ENCODE measurements at regions not wholly inside any gene's neighbourhood (a gene's known extent, or its start where the extent isn't known, plus 50 kb on each side); places are given as distances from the start of the nearest gene placed in this dataset.

DNA sequence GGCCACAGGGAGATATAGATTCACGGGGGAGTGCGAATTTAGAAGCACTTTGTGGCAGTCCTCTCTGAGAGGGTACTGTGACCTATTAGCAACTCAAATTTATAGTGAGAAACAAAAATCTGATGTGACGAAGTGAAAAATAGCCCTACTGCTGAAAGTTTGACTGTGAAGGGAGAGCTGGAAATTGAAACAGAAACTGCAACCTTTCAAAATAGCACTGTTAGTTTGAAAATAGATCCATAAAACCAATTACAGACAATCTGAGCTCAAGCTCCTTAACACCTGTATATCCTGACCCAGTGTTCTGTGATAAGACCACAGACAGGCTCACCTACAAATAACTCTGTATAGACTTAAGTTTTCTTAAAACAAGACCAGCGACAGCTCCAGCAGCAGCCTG, 420.1 kb downstream of the IRX1 start:
- POLR2A ChIA-PET: no interaction called here

DNA sequence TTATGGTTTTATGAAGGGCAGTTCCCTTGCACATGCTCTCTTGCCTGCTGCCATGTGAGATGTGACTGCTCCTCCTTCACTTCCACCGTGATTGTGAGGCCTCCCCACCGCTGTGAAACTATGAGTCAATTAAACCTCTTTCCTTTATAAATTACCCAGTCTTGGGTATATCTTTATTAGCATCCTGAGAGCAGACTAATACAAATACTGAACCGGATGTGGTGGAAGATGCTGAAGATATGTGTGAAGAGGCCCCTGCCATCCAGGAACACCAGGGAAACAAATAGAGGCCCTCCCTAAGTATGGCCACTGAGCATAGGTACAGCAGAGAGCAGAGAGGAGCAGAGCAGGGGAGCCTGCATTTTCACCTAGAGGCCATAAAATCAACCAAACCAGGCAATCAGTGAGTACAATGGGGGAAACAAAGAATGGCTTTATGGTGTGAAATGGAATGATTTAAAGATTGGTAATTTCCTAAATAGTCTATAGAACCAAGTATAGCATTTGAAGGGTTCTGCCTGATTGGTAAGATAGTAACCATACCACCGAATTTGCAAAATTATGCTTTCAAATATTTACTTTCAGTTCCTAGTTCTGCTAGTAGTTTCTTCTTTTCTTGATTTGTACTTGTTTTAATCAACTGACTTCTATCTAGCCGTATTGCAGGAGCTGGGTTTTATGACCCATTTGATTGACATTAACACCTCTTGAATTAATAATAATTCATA, 421.6 kb downstream of the IRX1 start:
- no peak for TF ChIP-seq CTCF (conservative IDR thresholded peaks at IDR 0.05; ENCODE audit: low read length)
- no peak for TF ChIP-seq EZH2phosphoT487 (IDR thresholded peaks at IDR 0.05; ENCODE audit: borderline replicate concordance, low read depth, low read length)
- DNase-seq (ENCODE audit: low spot score): no peak
- H3K9me2 ChIP-seq (ENCODE audit: insufficient read depth, low read length): no peaks in the 10 kb centered on the region
- H2AFZ ChIP-seq (ENCODE audit: low read length): no peak overlapping the region
- H3K4me2 ChIP-seq (ENCODE audit: low read length): no peak overlapping the region
- no TSS peak for BruUV-seq (replicated peaks)
- intact Hi-C loops (cut with micrococcal nuclease; ENCODE audit: unreplicated experiment): no loop called here
- H4K20me1 ChIP-seq (ENCODE audit: insufficient read depth, low read length): no peaks in the 10 kb centered on the region
- POLR2A ChIA-PET: interaction anchor here (0.6 kb wide), 1 partner anchor 23 kb away, joined by 3 read pairs; no protein-coding TSS in a partner anchor
- no peaks in the 10 kb centered on the region for H3K4me1 ChIP-seq (ENCODE audit: insufficient read depth, low read length, poor library complexity, severe bottlenecking)
- no peaks in the 10 kb centered on the region for H3K79me2 ChIP-seq (ENCODE audit: insufficient read depth, low read depth, low read length)
- CTCF ChIA-PET (ENCODE audit: unreplicated experiment): no interaction called here
- H3K36me3 ChIP-seq (ENCODE audit: insufficient read depth, low read length): no peaks in the 10 kb centered on the region
- no peak overlapping the region for H3K4me3 ChIP-seq (ENCODE audit: low read depth, low read length, poor library complexity, severe bottlenecking)
- no peaks in the 10 kb centered on the region for H3K9me3 ChIP-seq (ENCODE audit: low read length)
- no peak overlapping the region for H3K27ac ChIP-seq (ENCODE audit: low read depth, low read length, poor library complexity, severe bottlenecking)

More for the DNA sequence above, 420.1 kb downstream of the IRX1 start:
- Histone ChIP-seq H3K9me2 (ENCODE audit: insufficient read depth, low read length) (no peaks in the 10 kb centered on the region), H3K4me1 (ENCODE audit: insufficient read depth, low read length, poor library complexity, severe bottlenecking) (no peaks in the 10 kb centered on the region), H3K36me3 (ENCODE audit: insufficient read depth, low read length) (no peaks in the 10 kb centered on the region), H3K9me3 (ENCODE audit: low read length) (no peaks in the 10 kb centered on the region), H3K79me2 (ENCODE audit: insufficient read depth, low read depth, low read length) (no peaks in the 10 kb centered on the region), H3K4me2 (ENCODE audit: low read length) (no peak overlapping the region), H4K20me1 (ENCODE audit: insufficient read depth, low read length) (no peaks in the 10 kb centered on the region), H2AFZ (ENCODE audit: low read length) (no peak overlapping the region), H3K27ac (ENCODE audit: low read depth, low read length, poor library complexity, severe bottlenecking) (no peak overlapping the region), H3K4me3 (ENCODE audit: low read depth, low read length, poor library complexity, severe bottlenecking) (no peak overlapping the region)
- BruUV-seq (replicated peaks): no TSS peak
- intact Hi-C loops (cut with micrococcal nuclease; ENCODE audit: unreplicated experiment): no loop called here
- TF ChIP-seq EZH2phosphoT487 (IDR thresholded peaks at IDR 0.05; ENCODE audit: borderline replicate concordance, low read depth, low read length) (no peak), CTCF (conservative IDR thresholded peaks at IDR 0.05; ENCODE audit: low read length) (no peak)
- DNase-seq (ENCODE audit: low spot score): no peak
- CTCF ChIA-PET (ENCODE audit: unreplicated experiment): no interaction called here

GRCh38 chr5:4018007-4018406, 422.4 kb downstream of the IRX1 start:
- no peaks in the 10 kb centered on the region for H3K79me2 ChIP-seq (ENCODE audit: insufficient read depth, low read depth, low read length)
- BruUV-seq (replicated peaks): no TSS peak
- ChIA-PET POLR2A (interaction anchor here (0.6 kb wide), 1 partner anchor 22 kb away, joined by 3 read pairs; no protein-coding TSS in a partner anchor), CTCF (ENCODE audit: unreplicated experiment) (no interaction called here)
- H3K4me2 ChIP-seq (ENCODE audit: low read length): no peak overlapping the region
- H3K27ac ChIP-seq (ENCODE audit: low read depth, low read length, poor library complexity, severe bottlenecking): no peak overlapping the region
- no peak for DNase-seq (ENCODE audit: low spot score)
- no peaks in the 10 kb centered on the region for H3K36me3 ChIP-seq (ENCODE audit: insufficient read depth, low read length)
- H3K9me3 ChIP-seq (ENCODE audit: low read length): no peaks in the 10 kb centered on the region
- no peaks in the 10 kb centered on the region for H3K4me1 ChIP-seq (ENCODE audit: insufficient read depth, low read length, poor library complexity, severe bottlenecking)
- TF ChIP-seq EZH2phosphoT487 (IDR thresholded peaks at IDR 0.05; ENCODE audit: borderline replicate concordance, low read depth, low read length): no peak
- no peak for TF ChIP-seq CTCF (conservative IDR thresholded peaks at IDR 0.05; ENCODE audit: low read length)
- no peak overlapping the region for H2AFZ ChIP-seq (ENCODE audit: low read length)
- H4K20me1 ChIP-seq (ENCODE audit: insufficient read depth, low read length): no peaks in the 10 kb centered on the region
- intact Hi-C loops (cut with micrococcal nuclease; ENCODE audit: unreplicated experiment): no loop called here
- H3K9me2 ChIP-seq (ENCODE audit: insufficient read depth, low read length): no peaks in the 10 kb centered on the region
- H3K4me3 ChIP-seq (ENCODE audit: low read depth, low read length, poor library complexity, severe bottlenecking): no peak overlapping the region

All from OCI-LY7 (cell line).